ENCODE measurements at regions not wholly inside any gene's neighbourhood (a gene's known extent, or its start where the extent isn't known, plus 50 kb on each side); places are given as distances from the start of the nearest gene placed in this dataset.
A peak's percentile ranks its signal among the peaks of the same experiment; 100 is the strongest.

DNA sequence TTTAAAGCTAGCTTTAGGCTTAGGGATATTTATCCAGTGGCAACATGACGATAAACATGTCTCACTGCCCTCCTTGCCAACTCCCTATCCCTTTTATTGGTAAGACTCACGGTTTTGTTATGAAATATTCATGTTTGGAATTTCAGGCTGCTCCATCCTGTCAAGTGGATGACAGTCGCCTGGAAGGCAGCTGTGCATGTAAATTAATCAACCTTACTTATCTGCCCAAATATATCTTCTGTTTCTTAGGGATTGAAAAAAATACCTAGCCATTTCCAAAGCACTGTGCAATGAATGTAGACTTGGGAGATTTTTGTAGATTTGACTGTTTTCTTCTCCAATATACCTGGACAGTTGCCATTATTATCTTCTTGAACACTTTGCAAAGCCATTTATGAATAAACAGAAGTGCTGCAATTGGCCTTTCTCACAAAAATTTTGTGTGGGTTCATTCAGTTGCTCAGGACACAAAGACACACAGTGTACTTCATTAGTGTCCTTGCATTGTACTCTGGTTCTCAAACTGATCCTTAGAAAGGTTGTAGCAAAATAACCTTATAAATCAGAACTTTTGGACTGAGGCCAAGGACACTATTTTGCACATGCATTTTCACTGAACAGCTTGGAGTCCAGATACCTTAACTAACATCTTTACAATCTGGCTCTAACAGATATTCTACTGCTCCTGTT is 889.4 kb upstream of the SEMA6A start:
- DNase-seq, result no peak

DNA sequence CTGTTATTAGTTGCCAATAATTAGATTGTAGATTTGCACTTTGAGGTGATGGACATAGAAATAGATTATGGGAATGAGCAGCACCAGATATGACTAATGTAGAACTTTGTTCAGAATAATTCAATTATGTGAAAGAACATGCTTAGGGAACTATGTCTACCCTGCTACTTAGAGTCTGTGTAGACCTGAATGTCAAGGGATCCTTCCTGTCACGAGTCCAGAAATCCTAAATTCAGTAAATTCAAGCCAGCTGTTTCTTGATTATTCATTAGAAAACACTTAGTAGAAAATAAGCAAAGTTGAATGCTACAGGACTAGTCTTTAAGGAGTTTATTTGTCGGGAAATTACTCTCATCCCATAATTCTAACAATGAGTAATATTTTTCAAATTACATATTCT is 887.3 kb upstream of the SEMA6A start:
- no peak for DNase-seq

DNA sequence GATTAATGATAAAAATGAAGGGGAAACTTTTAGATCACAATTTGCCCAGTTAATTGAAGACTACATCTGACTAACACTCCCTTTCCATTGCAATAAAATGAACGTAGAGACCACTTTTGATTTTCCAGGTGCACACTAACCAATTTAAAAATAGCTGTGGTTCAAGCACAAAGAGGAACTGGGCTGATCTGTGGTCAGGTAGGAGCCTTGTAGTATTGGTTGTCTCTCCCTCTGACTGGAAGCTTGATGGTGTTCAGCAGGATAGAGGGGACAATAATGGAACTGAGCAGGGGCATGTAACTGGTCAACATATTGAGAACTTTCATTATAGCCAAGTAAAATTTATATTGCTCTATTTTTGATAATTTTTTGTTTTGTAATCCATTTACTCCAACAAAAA is 886.8 kb upstream of the SEMA6A start:
- DNase-seq, result no peak

DNA sequence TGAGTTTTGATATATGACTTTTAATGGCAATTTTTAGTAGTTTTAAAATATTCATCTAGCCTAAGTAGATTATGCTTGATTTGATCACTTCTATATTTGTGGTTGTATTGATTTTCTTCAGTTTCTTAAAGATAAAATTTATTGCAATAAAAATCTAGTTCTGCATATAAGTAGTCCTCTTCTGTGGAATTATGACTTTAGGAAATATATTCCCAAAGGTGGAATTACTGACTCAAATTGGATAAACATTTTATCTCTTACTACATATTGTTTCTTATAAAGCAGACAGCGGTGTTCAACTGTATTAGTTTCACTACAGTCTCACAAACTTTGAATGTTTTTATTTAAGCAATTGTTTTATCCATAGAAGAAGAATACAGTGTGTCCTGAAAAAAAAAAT is 883.0 kb upstream of the SEMA6A start:
- DNase-seq, result no peak

DNA sequence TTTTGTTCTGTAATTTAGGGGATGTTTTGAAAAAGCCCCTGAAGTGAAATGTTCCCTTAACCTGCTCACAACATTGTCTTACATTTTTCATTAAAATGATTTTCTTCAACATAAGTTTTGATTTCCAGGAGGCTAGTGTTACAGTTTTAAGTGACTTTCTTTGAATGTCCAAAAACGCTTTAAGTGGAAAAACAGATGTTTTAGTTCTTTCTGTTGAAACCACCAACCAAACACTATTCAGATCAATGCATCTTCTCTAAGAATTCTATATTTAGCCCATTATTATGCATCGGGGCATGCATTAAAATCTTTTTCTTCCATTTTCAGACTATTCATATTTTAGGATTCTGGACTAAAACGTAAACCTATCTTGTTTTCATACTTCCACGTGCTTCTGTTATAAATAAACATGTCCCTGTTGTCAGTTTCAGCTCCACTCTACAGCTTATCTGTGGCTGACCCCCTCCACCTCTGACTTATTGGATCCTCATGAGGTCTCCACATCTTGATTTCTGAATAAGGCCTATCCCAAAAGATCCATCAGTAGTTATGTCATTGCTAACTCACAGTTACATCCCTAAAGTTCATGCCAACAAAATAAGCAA is 882.3 kb upstream of the SEMA6A start:
- DNase-seq, result no peak

DNA sequence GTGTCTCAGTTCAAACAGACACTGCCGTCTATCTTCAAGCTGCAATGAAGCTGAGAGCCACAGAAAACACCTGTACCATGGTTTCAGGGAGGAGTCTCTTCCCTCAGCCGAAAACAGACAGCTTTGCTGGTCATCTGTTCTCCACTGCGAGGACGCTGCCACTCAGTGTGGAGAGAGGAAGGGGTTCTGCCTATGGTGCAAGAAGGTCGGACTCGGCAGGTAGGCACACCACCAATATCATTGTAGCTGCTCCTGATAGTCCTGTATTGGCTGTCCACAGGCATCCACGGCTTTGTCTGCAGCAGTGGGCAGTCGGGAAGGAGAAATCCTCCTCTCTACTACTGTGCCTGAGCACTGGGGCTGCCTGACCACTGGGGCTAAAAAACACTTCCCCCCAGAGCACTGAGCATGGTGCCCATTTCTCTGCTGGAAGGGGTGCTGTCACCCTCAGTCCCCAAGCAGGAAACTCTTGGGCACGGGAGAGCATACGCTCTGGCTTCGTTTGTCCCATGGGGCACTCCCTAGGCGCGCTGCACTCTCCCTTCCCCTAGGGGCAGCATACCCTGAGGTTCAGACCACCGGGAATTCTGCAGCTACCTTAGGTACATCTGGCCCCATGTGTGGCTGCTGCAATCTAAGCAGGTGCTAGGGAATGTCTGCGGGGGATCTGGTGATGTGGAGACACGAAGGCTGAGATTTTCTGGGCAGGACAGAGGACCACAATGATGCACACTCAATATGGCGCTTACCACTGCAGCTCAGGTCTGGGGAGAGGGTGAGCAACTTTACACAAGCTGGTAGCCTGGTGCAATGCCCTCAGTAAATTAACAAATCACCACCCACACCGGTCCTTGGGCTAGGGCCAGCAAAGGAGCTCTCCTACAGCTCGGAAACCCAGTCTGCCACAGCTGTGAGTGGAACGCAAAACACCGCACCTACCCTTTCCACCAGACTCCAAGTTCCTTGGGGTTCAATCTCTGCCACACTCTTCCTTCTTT is 880.9 kb upstream of the SEMA6A start:
- no peak for DNase-seq

DNA sequence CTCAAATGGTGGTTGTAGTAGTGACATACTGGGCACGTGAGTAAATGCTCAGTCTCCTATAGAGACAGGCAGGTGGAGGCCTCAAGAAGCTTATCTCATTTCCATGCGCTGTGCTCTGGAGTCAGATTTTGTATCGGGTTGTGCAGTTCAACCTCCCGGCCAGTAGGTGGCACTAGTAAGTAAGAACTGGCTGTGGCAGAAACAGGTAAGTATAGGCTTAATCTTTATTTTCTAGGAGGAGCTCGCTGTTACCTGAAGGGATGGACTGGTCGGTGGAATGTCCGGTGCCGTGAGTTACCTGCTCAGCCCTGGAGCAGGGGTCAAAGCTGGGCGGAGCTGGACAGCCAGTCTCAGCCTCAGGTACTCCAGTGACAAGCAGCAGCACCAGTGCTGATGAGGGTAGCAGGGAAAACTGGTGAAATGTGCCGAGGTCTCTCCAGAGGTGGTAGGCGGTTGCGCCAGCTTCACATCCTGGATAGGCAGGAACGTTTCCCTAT is 880.1 kb upstream of the SEMA6A start:
- DNase-seq, result peak; percentile 34 to 55

DNA sequence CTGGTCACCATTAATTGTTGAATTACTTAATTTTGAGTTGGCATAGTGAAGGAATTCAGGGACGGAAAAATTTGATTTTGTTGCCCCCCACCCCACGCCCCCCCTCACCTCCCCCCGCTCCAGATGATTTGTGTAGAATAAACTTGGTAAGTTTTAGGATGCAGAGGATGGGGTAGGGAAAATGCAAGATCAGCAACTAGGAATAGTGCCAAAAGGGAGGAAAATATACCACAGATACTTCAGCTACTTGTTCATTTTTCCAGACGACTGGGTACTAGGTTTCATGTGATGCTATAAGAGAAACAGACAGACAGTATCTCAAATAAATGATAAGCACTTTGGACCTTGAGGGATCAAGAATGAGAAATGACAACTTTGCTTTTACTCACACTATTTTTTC is 862.2 kb upstream of the SEMA6A start:
- no peak for DNase-seq

DNA sequence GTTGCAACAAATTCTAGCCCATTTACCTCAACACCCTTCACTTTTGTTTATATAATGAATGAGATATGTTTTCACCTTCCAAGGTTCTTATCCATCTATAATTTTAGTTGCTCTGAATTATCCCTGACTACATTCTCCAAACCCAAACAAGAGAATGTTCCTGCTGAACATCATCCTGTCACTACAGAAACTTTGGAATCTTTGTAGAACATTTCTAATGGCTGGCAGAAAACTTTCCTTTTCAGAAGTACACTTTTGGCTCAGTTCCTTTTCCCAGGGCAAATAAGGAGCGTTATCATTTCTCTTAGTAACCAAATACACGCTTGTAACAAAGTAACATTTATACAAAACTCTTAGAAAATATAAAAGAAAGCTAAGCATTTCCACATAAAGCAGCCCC is 860.6 kb upstream of the SEMA6A start:
- no peak for DNase-seq

DNA sequence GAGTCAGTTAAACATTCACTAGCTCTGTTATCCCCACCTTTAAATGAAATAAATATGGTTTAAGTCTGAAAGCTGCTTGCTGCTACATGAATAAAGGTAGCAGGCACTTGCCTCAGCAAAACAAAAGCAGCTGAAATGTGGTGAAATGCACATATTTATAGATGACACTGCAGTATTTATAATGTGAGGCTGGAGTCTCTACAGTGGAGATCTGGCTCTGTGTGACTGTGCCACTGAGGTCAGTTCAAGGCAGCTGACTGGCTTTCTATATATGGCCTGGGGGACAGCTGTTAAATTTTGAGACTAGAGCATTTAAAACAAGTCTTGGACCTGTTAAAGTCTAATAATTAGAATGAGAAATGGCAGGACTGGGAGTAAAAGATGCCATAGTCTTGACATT is 859.6 kb upstream of the SEMA6A start:
- no peak for DNase-seq

DNA sequence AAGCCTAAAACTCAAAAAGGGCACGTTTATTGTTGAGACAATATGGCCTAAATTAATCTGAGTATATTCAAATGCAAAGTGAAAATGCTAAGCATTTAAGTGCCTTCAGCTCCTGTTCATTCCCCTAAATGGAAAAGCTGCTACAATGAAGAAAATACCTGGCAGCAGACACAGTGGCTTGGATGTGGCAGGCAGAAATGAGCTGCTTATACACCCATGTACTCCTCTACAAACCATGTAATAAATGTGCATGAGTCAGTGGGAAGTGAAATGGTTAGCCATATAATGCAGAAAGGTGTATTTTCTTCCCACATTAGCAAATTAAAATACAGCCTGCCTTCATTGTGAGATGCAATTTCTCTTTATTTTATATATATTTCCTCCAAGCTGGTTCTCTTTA is 859.2 kb upstream of the SEMA6A start:
- no peak for DNase-seq

DNA sequence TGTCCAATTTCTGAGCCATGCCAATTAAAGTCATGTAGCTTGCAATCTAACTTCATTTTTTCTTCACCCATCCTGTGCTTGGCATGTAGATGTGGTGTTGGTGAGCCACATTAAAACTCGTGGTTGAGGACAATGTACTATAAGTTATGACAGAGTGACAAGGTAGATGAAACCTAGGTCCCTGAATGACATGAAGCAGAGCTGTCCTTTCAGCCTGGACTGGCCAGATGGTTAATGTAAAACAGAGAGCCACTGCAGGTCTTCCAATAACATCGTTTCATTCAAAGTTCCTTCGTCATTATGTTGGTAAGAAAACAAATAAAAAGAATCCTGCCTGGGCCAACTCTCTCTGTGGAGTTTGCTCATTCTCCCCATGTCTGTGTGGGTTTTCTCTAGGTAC is 856.5 kb upstream of the SEMA6A start:
- DNase-seq, result no peak

DNA sequence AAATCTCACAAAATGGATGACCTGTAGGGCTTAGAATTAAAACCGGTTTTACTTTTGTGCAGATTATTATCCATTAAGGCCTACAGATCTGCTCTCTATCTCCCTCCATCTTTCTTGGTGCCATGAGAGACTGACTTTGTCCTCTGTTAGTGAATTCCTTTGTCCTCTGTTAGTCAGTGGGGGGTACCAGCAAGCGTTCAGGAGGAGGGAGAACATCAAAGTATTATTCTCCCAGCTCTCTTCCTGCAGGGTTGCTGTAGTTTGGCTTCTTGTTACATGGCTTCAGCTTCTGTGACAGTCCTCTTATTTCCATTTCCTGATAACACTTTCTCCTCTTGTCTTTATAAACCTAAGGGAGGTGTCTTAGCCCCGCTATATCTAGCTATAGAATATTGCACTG is 850.5 kb upstream of the SEMA6A start:
- DNase-seq, result no peak

DNA sequence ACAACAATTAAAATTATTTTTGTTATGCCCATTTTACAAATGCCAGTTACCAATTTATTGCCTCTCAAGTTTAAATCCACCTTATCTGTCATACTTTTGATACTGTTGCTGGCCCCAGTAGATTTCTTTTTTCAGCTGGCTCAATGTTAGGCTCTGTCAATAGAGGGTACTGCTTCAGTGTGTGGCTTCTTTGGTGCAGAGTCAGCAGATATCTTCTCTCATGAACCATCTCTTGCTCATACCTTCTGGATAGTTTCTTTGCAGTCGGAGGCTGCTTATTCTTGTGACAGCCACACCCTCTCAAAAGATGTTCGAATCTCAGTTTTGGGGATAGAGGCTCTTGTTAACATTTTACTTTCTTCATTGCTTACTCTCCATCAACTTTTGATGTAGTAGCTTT is 849.9 kb upstream of the SEMA6A start:
- DNase-seq, result no peak

DNA sequence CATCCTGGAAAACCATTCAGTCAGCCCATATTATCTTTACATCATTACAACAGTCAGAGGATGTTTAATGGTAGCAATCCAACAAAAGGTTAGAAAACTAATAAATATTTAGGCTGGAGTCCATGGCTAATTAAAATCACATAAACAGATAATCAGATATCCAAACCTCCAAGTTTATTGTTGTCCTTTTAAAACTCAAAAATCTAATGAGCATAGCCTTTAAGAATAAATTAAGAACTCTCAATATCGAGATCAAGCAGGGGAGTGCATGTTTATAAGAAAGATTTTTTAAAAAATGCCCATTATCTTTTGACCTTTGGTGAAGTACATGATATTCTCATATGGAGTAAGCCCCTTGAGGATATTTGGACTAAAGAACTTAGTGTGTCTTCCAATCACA is 842.9 kb upstream of the SEMA6A start:
- no peak for DNase-seq

DNA sequence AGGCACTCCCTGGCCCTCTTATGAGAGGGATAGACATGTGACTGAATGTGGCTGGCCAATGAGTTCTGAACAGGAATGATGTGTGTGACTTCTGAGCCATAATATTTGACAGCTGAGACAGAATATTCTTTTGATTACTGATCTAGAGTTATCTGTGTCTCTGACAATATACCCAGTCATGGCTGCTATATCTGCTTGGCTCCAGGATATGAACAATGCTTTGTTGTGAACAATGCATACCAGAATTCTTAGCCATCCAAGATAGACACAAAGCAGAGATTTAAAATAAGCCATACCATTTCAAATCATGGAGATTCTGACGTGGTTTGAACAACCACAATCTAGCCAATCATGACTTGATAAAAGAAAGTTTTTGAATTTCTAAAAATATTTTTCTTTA is 840.3 kb upstream of the SEMA6A start:
- DNase-seq, result no peak

DNA sequence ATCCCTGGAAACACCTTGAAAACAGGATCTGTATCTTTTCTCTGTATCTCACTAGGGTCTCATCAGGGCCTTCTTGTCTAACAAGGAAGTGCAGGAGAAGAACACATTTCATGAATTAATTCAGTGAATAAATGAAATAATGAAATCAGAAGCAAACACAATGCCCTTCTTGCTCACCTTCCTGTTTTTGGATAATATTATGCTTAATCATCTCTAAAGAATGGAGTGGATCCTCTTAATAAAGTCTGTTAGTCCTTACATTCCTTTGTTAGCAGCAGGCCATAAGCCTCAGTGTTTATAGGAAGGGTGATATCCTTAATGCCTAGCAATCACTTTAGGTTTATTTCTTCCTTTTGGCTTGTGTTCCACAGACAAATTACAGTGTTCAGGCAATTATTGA is 837.1 kb upstream of the SEMA6A start:
- no peak for DNase-seq

DNA sequence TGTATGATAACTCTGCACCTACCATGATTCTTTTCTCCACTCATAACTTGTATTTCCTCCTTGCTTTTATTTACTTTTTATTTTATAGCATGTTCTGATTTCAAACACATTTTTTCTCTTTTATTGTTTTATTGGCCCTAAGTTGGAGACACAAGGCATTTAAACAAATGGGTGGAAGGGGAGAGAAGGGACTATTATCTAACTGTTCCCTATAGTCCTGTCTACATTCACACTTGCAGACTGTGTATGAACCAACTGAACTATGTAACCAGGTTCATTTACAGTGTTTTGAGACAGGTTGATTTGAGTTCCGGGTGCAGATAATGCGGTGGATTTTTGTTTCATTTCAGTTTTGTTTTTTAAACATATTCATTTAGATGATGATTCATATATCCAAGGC is 830.6 kb upstream of the SEMA6A start:
- no peak for DNase-seq

DNA sequence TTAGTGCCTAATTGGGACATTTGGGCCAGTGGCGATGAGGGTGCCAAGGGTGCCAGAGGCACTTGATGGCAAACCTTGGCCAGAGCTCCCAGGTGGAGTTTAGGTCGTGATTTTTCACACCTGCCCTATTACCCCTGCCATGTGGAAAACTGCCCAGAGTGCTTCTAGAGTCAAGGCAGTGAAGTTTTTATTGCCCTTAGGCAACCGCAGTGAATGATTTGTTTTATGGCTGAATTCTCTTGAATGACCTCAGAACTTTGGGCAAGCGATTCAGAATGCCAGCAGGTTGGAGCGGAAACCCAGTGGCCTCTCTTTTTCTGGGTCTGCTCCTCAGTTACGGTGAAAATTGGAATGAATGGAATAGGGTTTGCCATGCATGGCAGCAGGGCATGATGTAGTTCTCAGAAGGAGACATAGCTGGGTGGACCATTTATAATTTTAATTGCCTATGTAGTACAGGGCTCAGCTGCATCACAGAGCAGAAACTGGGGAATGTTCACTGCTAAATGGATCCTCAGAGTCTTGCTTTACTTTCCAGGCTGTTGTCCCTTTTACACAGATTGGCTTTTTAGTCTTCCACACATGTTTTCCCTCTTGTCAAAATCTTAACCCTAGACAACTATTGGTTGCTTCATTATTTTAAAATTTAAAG is 820.0 kb upstream of the SEMA6A start:
- no peak for DNase-seq

DNA sequence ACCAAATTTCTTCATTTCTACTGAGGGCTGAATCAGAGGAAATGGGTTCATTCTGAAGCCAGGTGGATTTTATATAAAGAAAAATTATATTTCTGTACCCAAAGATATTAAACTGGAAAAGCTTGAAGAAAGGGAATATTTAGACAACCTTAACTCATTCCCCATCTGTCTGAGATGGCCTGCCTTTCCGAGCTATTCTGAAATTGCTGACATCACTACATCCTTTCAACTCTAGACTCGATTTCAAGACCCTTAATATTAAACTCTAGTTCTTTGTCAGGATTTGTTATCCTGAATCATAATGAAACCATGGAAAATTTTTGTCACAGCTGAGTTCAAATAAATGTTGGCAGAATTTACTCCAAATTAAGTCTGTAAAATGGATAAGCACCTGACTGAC is 818.5 kb upstream of the SEMA6A start:
- no peak for DNase-seq

DNA sequence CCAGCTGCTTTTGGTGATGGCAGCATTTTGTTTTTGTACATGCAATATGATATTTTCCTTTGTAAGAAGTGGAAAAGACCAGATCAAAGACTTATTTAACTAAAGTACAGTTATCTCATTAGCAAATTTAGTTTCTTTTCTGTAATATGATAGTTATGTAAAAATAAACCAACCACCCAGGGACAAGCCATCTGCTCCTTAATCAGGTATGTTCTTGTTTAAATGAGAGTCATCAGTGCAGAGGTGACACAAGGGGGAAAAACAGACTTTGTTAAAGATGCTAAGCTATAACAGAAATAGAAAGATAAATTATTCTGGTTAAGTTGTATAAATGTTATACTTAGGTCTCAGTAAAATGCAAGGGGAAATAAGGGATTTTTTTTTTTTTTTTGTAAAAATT is 805.7 kb upstream of the SEMA6A start:
- DNase-seq, result no peak

DNA sequence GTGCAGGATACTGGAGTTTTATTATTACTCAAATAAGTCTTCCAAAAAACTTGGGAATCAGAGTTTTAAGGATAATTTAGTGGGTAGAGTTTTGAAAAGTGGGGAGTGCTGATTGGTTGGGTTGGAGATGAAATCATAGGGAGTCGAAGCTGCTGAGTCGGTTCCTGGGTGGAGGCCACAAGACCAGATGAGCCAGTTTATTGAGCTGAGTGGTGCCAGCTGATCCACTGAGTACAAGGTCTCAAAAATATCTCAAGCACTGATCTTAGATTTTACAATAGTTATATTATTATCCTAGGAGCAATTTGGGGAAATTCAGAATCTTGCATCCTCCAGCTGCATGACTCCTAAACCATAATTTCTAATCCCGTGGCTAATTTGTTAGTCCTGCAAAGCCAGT is 804.9 kb upstream of the SEMA6A start:
- DNase-seq, result no peak

DNA sequence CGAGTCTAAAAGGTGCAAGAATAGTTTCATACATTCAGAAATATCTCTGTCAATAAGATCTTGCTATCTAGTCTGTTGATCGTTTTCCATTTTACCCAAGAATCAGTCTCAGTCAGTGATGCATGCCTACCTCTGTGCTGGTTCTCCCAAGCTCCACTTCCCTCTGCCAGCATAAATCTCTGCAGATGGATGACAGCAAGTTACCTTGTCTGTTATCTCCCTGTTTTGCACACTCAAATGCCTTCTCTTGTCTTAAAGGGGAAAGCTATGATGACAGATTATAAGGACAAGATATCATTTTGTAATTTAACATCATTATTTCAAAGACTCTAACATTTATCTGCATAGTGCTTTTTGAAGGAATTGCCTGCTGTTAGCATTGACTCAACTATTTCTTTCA is 802.1 kb upstream of the SEMA6A start:
- no peak for DNase-seq

All from CD4-positive, alpha-beta T cell treated with Interleukin-1 beta for 1 hour (primary cell).